HG03045 (cell line): ENCODE measurements at regions not wholly inside any gene's neighbourhood (a gene's known extent, or its start where the extent isn't known, plus 50 kb on each side); places are given as distances from the start of the nearest gene placed in this dataset.

Experiments
- ATAC-seq: cut with Tn5 transposase; IDR thresholded peaks from one replicate; pipeline ENCODE4 v1.9.1; 2021; ENCODE audit warnings: mild to moderate bottlenecking, moderate library complexity; ENCODE audit not compliant: unreplicated experiment

GRCh38 chr9:126088336-126088735, 238.3 kb upstream of the MVB12B start:
- no peak for ATAC-seq

DNA sequence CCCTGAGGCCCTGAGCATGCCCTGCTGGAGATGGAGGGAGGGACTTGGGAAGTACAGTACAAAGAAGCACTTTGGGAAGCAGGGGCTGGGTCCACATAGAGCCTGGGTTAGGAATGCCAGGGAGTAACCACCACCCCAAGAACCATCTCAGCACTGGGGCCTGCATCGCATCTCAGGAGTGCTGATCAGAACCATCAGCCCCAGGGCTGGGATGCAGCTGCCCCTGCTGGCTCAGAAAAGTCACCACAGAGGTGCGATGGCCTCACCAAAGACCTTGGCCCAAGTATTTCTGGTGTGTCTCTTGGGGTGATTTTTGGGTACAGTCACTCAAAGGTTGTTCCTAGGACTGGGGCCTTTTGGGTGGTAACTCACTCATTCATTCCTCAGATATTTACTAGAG, 236.8 kb upstream of the MVB12B start:
- no peak for ATAC-seq

DNA sequence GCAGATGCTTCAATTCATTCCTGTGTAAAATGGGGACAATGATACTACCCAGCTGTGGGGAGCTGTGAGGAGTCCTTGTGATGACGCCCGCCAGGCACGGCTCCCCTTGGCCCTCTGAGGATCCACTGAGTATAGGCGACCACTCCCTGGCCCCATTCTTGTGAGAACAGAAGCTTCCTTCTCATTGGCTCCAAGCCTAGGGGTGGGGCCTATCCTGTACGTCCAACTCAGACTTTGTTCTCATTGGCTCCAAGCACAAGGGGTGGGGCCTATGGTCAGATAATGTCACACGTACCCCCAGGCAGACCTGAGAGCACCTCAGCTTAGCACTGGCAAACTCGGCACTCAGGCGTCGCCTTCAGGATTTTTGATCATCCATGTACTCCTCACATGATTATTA, 232.9 kb upstream of the MVB12B start:
- no peak for ATAC-seq

GRCh38 chr9:126095546-126096190, 231.0 kb upstream of the MVB12B start:
- no peak for ATAC-seq

DNA sequence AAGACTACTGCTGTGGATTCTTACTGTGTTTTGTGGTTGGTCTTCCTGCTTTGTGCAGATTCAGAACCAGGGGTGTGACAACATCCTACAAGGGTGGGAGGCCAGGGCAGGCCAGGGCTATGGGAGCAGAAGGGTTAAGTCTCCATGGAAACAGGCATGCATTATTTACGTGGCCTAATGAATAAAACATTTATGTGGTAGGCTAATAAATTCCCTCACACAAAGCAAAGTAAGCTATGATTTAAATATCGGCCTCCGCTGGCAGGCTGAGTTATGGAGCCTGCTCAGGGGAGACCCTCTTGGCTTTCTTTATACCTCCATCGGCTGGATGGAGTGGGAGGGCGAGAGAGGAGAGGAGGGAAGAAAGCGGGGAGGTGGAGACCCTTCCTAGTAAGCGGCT, 230.3 kb upstream of the MVB12B start:
- ATAC-seq, result no peak

GRCh38 chr9:126097679-126098078, 228.9 kb upstream of the MVB12B start:
- ATAC-seq, result no peak

DNA sequence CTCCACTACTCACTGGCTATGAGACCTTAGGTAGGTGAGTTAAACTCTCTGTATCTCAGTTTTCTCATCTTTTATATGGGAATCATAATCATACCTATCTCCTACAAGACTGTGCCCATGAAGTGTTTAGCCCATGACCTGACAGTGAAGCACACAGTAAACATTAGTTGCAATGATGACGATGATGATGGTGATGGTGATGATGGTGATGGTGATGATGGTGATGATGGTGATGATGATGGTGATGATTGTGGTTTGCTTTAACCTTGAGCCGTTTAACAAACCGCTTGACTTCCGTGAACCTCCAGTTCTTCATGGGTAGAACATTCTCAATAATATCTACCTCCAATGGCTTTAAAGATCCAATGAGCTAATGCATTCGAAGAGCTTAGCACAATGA, 220.2 kb upstream of the MVB12B start:
- no peak for ATAC-seq

DNA sequence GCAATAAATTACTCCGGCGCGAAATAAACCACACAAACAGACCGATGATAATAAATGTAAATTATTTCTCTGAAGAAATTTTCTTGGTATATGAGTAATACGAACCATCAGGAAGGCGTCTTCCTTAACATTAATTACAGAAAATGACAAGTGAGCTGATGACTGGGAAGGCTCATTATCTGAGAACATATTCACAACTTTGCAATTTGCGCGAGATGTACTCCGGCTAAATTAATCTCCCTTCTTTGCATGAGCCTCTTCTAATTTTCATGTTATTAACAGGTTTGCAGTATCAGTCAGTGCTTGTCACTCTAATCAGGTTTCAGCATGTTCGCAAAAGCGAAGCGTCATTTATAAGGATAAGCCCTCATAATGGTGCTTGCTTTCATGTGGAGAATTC, 218.9 kb upstream of the MVB12B start:
- no peak for ATAC-seq

DNA sequence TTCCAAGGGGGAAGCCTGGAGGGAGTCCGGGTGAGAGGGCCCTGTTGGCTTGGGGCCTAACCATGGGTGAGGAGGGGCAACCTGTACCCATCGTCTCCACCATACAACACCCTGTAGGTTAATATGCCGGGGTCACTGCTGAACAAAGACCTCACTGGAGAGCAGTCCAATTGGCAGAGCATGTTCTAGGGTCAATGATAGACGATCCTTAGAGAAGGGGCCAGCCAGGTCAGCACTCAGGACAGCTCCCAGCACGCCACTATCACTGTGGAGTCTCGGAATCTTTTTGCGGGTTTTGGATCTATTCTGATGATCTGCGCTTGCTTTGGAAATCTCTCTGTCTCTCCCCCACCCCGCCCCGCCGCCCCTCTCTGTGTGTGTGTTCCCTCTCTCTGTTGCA, 218.4 kb upstream of the MVB12B start:
- ATAC-seq, result no peak

DNA sequence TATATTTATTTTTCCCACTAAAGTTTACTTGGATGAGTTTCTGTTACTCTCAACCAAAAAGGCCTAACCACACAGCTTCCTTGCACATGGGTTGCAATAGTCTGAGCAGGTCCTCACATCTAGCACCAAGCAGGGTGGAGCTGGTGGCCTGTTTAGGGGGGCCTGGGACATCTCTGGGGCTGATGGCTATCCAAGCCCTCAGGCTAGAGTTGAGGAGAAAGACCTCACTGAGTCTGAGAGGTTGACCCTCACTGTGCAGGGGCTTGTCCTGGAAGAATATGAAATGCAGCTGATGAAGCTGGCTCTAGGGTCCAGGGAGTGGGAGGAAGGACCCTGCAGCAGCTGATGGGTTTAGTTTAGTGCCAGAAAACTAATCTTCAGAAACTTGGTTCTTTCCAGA, 217.1 kb upstream of the MVB12B start:
- ATAC-seq, result no peak

- ATAC-seq, result no peak
Measured at GRCh38 chr9:126111556-126111955, 215.1 kb upstream of the MVB12B start.

DNA sequence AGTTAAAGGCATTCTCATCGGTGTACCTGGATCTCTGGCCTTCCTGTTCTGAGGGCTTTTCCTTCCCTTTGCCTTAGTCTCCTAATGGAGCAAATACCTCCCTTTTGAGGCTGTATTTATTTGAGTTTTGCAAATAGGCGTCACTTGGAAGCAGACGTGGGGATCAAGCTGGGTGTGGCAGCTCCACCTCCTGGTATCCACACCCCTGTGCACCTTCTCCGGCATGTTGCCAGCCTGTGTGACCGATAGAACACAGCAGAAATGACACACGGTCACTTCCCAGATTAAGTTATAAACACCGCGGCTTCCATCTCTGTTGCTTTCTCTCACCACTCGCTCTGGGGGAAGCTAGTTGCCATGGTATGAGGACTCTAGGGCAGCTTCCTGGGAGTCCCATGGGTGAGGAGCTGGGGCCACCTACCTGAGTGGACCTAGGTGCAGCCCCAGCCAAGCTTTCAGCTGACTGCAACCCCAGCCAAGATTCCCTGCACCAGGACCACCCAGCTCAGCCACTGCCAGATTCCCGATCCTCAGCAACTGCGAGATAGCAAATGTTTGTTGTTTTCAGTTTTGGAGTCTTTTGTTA, 214.4 kb upstream of the MVB12B start:
- ATAC-seq, result no peak

- no peak for ATAC-seq
Measured at GRCh38 chr9:126113176-126113575, 213.5 kb upstream of the MVB12B start.

DNA sequence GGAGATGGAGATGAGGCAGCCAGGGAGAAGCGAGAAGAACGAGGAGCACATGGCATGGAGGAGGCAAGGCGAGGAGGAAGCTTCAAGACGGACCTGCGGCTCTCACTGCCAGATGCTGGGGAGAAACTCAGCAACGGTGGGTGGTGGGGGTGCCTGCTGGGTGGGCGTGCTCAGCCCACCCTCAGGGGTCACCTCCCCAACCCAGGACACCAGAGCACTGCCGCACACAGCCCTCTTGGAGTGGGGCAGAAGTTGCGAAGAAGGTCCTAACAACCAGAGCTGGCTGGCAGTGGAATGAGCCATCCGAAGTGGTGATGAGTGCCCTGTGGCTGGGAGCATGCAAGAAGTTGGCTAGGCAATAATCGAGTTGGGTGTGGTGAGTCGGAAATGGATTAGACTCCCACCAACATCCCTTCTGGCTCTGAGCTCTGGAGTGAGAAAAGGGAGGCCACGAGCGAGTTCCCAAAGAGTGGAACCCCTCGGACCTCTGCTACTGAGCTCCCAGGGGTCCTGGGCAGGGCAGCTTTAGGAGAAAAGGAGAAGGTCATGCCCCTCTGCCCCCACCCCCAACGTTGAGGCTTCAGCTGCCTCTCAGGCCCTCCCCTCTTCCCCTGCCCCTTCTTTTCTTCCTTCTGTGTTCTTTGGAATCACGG, 212.7 kb upstream of the MVB12B start:
- ATAC-seq, result no peak

- no peak for ATAC-seq
Measured at GRCh38 chr9:126114409-126114760, 212.2 kb upstream of the MVB12B start.

GRCh38 chr9:126114850-126115460, 211.7 kb upstream of the MVB12B start:
- no peak for ATAC-seq

DNA sequence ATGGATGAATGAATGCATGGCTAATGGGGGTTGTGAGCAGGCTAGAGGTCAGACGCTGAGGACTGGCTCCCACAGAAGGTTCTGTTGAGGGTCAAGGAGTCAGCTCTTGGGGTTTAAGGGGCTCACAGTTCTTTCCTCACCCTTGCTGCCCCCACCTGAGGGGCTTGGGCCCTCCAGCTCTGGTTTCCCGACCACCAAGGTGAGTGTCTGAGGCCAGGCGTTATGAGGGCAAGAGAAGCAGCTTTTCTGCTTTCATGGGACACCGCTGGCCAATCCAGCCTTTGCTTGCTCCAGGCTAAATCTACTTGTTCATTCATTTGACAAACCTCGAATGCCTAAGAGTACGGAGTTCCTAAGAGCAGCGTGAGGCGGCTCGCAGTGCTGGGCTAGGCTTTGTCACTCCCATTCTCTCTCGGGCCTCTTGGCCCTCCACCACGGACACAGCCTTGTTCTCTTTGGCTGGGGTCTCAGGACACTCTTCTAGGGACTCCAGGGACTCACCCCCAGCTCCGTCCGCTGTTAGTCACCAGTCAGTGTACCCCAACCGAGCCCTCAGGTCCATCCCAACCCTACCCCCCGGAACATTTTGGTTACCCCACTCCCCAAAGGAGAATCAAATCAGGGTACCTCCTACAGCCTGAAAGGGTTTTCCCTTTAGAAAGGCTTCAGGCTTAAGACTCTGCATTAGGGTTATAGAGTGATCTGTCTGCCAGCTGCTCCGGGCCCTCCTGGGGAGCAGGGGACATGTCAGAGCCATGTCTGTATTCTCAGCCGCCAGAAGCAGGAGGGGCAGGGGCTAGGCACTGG, 210.1 kb upstream of the MVB12B start:
- no peak for ATAC-seq

DNA sequence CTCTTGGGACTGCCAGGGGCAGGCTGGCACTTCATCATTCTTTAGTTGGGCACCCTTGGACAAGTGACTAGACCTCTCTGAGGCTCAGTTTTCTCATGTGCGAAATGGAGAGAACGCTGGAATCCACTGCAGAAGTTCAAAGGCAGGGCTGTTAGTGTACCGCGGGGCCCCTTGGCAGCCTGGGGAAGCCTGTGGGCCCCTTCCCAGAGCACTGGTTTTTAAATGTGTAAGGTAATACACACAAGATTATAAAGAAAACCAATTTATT, 209.5 kb upstream of the MVB12B start:
- ATAC-seq, result no peak

- no peak for ATAC-seq
Measured at GRCh38 chr9:126117631-126118030, 209.0 kb upstream of the MVB12B start.

DNA sequence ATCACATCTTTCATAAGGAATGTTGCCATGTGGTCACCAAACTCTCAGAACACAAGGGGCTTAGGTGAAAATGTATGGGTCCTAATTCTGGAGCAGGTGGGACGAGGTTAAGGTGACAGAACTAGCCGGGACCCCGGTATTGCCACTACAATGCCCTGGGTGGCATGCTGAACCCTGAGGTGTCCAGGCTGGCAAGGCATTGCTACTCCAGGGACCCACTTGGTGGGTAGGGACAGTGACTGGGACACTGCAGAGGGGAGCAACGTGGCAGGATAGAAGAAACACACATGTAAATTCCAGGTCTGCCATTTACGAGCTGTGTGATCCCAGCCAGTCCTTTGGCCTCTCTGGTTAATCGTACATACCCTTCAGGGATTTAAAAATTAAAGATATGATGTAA, 206.9 kb upstream of the MVB12B start:
- no peak for ATAC-seq

DNA sequence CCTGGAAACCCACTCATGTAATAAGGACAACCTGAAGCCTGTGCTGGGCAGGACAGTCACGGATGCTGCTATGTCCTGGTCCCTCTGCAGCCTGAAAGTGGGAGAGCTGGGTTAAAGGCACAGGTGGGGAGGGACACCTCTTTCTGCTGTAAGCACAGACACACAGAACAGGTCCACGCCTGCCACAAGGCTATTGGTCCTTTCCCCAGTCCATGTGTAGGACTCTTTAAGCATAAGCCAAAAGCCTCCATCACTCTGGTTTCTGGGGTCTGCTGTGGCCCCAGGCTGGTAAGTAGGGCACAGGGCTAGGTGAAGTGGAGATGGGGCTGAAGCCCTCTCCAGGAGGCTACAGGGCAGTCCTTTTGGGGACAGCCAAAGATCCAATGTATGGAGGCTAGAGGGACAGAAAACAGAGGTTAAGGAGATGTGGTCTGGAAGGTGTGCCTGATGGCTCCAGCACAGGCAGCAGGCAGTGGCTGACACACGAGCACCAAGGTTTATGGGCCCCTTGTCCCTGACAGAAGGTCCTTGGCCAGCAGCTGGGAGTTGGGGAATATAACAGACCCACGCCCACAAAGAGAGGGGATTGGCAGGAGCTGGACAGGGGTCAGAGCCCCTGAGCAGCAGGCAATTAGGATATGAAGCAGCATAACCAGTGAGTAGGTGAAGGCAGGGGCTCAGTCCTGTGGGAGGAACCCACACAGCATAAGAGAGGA, 203.6 kb upstream of the MVB12B start:
- no peak for ATAC-seq
